ENCODE measurements at regions not wholly inside any gene's neighbourhood (a gene's known extent, or its start where the extent isn't known, plus 50 kb on each side); places are given as distances from the start of the nearest gene placed in this dataset.

DNA sequence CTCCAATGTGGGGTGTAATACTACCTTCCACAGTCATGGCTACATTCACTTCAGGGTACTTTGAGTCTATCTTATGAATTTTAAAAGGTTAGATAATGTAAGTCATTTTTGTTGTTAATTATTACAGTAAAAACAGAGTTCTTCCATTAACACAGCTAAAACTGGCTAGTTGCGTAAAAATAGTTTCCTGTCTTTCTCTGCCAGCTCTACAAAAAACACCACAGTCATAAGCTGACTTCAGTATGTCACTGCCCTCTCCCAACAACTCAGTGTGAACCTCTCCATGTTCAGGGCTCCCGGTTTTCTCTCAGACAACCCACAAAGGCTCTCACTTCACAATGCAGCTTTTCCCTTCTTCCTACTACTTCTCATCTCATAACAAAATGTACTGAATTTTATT, 84.8 kb upstream of the ITGA1 start (continued):
- TF ChIP-seq MAX (IDR thresholded peaks at IDR 0.05) = no peak
- TF ChIP-seq EP300 (IDR thresholded peaks at IDR 0.05; ENCODE audit: borderline replicate concordance in 1 of 2, low read depth in 2 of 2, low read length in 2 of 2) = no peak
- no peak for TF ChIP-seq SUZ12 (IDR thresholded peaks at IDR 0.05; ENCODE audit: low read length)
- no peak for TF ChIP-seq SP4 (IDR thresholded peaks at IDR 0.05; ENCODE audit: low read length)
- no peak for TF ChIP-seq SIN3A (conservative IDR thresholded peaks at IDR 0.05 in 1 of 2, IDR thresholded peaks at IDR 0.05 in 1 of 2; ENCODE audit: low read depth in 1 of 2, low read length in 2 of 2)
- no peak for TF ChIP-seq E2F6 (IDR thresholded peaks at IDR 0.05)
- no peak for TF ChIP-seq GTF2F1 (IDR thresholded peaks at IDR 0.05; ENCODE audit: borderline replicate concordance, low read depth, low read length)

All from H1 (cell line).